IPS DF 19.7 (cell line): ENCODE measurements at regions not wholly inside any gene's neighbourhood (a gene's known extent, or its start where the extent isn't known, plus 50 kb on each side); places are given as distances from the start of the nearest gene placed in this dataset.
"Not testable (repeated sequence)": the region's sequence is repeated elsewhere in the genome, so short reads cannot be mapped to it uniquely, and the experiment has no call there.

ENCODE experiments used
- DNase-seq: peaks from one replicate; pipeline ENCODE4 v3.0.0-alpha.2; 2013; ENCODE audit warnings: low read depth, low spot score

- no peak for DNase-seq
These were observed 270.1 kb downstream of the QDPR start for GRCh38 chr4:17241835-17242234.

DNA sequence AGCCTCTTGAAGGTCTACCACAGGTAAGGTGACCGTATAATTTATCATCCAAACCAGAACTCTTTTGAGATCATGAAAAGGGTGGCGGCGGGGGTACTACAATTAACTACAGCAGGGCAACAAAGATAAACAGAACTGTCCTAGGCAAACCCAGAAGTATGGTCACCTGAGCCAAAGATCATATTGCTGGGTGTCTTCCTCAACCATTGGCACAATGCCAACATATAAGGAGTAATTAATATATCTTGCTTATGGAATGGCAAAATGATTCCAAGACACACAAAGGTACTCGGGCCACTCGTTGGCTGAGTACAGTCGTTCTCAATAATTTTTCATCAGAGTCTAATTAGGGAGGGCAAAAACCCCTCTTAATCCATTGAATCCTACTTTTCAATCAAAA lies 273.3 kb downstream of the QDPR start:
- DNase-seq, result no peak

- no peak for DNase-seq
These were observed 275.2 kb downstream of the QDPR start for GRCh38 chr4:17236686-17237085.

GRCh38 chr4:17234678-17235077 lies 277.2 kb downstream of the QDPR start:
- DNase-seq, result no peak

GRCh38 chr4:17232566-17233253 lies 279.2 kb downstream of the QDPR start:
- DNase-seq, result no peak

- not testable (repeated sequence) for DNase-seq
These were observed 279.9 kb downstream of the QDPR start for GRCh38 chr4:17231880-17232475.

- no peak for DNase-seq
These were observed 281.2 kb downstream of the QDPR start for GRCh38 chr4:17230727-17231126.

DNA sequence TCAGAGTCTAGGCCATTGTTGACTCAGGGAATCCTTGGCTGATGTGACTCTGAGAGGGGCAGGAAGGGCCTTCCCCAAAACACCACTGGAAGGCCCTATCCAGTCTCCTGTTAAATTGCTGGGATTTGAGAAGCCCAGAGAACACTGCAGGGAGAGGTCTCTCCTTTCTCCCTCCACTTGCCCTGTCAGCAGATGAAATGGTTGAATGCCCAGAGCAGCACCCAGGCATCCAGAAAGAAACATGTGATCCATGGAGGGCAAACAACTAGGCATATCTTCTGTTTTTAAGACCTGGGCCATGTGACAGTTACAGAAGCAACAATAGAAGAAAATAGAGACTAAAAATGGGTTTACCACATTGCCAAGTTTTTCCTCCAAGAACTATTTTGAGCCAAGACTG lies 291.1 kb downstream of the QDPR start:
- DNase-seq, result no peak

- no peak for DNase-seq
These were observed 293.1 kb downstream of the QDPR start for GRCh38 chr4:17218786-17219185.

GRCh38 chr4:17206829-17207801 lies 304.8 kb downstream of the QDPR start:
- DNase-seq, result no peak

DNA sequence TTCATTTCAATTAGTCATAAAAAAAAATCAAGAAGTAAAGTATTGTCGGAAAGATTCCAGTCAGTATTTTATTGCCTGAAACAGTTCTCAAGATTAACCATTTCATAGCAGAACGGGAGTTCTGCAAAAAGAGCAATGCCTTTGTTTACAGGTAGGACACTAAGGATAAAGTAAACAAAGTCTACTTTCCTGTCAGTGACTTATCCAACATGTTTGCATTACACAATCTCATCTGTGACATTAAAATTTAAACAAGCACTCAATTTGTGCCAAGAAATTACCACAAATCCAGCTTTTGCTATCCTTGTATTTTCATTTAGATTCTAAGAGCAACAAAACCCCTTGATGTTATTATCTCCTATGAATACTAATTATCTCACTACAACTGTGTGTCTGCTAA lies 306.5 kb upstream of the LDB2 start:
- no peak for DNase-seq

DNA sequence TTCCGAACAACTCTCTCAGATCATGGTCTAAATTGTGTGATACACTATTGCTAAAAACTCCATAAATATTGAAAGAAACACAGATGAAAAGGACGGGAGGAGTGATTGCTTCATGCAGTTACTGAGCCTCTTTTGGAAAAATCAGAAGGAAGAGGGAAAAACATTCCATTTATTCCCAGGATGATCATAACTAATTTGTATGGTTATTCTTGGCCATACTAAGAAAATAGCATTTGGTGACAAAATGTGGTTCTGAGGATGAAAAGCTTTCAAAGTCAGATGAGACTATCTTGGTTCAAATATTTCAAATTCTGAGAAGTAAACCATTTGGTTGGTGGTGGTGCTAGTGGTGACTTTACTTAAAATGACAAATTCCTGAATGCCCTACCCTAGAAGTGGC lies 305.4 kb upstream of the LDB2 start:
- no peak for DNase-seq

DNA sequence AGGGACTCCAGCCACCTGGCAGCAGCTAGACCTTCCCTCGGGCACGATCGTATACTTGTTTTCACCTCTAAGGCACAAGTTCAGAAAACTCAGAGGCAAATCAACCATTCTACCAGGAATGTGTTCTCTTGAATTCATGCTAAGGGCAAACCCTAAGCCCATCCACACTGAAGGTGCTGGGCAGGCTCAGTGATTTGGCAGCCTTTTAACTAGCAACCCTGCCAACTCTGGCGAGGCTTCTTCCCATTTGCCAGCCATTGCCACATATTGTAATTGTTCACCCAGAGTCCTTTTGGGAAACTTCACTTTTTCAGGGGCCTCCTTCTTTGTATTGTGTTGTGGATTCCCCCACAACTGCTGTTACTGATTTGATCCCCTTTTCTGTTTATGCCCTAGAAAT lies 298.6 kb upstream of the LDB2 start:
- DNase-seq, result no peak

GRCh38 chr4:17195461-17196275 lies 297.2 kb upstream of the LDB2 start:
- no peak for DNase-seq

- DNase-seq, result no peak
These were observed 296.1 kb upstream of the LDB2 start for GRCh38 chr4:17194586-17194985.

- no peak for DNase-seq
These were observed 291.3 kb upstream of the LDB2 start for GRCh38 chr4:17189759-17190158.

DNA sequence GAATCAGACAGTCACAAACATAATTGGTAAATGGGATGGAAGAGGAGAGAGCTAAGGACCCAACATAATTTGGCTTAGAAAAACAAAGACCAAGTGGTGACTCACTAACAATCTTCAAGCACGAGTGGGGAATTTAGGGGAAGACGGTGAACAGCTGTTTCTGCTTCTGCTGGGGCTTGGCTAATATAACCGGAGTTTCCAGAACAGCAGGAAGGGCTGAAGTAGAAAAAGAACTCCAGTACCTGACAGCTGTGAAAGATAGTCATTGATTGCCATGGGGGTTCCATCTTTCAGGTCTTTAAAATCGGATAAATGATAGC lies 290.9 kb upstream of the LDB2 start:
- no peak for DNase-seq

GRCh38 chr4:17188547-17189400 lies 290.3 kb upstream of the LDB2 start:
- no peak for DNase-seq

DNA sequence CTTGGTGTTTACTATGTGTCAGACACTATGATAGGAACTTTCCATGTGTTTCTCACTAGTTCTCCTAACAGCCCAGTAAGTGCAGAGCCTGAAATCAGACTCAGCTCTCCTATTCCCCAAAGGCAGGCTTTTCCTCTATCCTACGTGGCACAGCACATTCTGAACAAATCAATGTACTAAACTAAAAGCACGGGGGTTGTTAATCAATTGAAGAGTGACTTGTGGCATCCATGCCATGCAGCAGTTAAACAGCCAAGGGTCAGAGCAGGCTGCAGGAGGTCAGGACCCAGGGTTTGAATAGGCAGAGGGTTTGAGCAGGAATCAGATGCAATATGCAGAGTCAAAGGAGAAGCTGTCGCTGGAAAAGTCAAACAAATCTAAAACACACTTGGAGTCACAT lies 289.7 kb upstream of the LDB2 start:
- no peak for DNase-seq

DNA sequence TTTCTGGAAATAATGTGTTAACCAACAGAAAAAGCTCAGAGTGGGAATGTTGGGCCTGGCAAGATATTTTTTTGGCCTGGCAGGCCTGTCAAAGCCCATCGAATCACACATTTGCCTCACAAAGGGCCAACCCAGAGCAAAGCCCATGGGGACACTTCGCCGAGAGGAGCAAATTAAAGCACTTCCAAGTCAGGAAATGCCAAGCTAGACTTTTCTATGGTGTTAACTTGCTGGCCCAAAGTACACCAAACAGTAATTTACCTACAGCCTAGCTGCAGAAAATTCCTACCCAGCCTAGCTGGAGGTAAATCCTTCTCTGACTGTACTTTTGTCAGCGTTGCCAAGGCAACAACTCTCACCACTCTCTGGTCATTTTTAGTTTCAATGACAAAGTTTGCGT lies 288.6 kb upstream of the LDB2 start:
- DNase-seq, result no peak

DNA sequence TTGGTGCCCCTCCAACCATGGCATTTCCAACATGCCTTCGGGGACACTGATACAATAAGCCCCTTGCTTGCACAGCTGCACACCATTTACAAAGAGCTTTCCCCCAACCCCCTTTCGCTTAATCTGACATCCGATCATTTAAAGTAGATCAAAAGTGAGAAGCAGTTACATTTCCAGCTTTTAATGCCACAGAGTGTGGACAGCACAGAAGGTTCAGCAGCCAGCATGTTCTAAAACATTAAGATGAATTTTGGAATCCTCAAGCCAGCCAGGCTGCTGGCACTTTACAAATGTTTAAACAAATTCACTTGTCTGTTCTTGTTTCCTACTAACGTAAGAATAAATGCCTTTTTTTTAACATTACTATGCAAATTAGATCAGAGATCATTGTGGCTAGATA lies 284.4 kb upstream of the LDB2 start:
- no peak for DNase-seq
